HL-60/S4 treated with phorbol 12-myristate 13-acetate at 8.2 ng/mL for 4 days and 3 days (cell line): ENCODE measurements at regions not wholly inside any gene's neighbourhood (a gene's known extent, or its start where the extent isn't known, plus 50 kb on each side); places are given as distances from the start of the nearest gene placed in this dataset.

Experiments
- in situ Hi-C: fragments of 300-500 bp; cut with MboI; formaldehyde crosslinking; loops from 2 replicates; pipeline ENCODE4 v1.15.0; 2022; ENCODE audit warnings: low sequenced_read_pairs

DNA sequence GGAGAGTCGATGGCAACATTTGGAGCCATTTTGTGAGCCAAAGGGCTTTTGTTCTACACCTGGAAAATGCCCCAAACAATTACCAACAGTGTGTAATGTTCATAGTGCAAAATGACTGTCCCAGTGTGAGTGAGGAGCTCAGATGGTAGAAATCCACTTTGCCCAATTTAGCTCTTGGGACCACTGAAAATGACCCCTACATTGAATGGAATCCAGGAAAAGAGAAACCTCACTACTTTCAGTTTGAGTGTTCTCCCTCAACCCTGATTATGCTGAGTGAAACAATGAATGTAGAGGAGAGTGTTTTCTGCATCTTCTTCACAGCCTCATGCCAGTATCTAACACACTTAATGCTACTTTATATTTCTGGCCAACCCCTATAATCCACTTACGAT lies 84.9 kb upstream of the NRN1 start:
- in situ Hi-C loops, result no loop called here

DNA sequence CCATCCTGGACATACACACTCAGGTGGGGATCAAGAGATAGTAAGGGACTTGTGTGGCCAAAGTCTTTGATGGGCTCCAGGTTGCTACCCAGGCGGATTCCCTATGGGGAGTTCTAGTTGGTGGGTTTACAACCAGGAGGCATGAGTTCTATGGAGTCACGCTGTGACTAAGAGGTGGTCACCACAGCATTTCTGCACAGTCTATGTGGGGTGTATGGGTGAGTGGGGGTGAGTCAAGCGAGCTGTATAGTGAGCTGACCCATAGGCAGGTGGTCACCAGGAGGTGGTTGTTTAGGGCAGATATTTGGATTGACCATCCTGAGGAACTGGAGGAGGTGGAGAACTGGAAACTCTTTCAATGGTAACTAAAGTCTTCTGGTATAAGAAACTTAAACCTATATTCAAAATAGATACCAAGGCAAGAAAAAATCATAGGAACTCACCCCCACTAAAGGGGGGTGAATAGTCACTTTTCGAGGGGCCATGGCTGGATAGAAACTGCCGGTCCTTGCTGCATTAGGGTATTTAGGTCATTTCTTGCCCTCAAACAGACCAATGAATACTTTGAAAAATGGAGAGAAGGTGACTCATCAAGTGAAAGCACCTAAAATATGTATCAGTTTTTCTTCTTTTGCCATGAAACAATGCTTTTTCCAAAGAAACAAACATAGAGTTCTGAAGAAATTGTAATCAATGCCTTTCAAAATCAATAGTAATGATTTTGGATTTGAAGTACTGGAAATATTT lies 84.3 kb upstream of the NRN1 start:
- in situ Hi-C loops, result no loop called here

DNA sequence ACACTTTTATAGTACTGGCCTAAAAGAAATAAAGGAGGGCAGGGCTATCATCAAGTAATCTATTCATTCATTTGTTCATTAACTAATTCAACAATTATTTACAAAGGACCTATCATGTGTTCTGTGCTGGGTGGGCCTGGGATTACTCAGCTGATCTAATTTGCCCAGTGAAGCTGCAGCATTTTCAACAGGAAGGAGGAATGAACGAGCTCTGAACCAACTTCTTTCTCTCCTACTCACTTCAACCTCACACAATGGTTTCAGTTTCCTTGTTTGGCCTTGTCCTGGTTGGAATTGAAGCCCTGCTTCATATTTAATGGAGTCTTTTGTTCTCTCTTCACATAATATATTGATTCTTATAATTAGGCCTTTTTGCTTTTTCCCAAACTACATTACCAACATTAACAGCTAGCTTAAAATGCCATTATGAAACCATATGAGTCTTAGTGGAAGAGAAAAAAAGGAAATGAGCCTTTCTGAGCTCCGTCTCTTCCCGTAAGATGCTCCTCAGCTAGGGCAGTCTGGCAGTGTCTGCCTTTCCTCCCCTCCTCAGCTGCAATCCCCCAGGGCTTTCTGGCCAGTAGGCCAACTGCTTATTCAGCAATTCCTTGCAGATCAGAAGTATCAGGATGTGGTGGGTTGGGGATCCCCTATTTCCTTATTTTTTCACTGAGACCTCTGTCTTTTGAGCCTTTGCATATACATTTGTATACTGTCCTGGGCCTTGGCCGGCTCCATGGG lies 79.4 kb upstream of the NRN1 start:
- in situ Hi-C loops, result no loop called here

- in situ Hi-C loops, result no loop called here
Observed at GRCh38 chr6:6080975-6081374, 74.2 kb upstream of the NRN1 start.

GRCh38 chr6:6074190-6074589 lies 67.5 kb upstream of the NRN1 start:
- in situ Hi-C loops, result loop anchor here (25.0 kb wide), 1 partner anchor 438 kb away; no protein-coding TSS in a partner anchor

- in situ Hi-C loops, result loop anchor here (25.0 kb wide), 1 partner anchor 444 kb away; no protein-coding TSS in a partner anchor
Observed at GRCh38 chr6:6068157-6068556, 61.4 kb upstream of the NRN1 start.

- in situ Hi-C loops, result loop anchor here (25.0 kb wide), 1 partner anchor 454 kb away; no protein-coding TSS in a partner anchor
Observed at GRCh38 chr6:6058054-6058444, 51.3 kb upstream of the NRN1 start.

GRCh38 chr6:6057442-6058053 lies 50.8 kb upstream of the NRN1 start:
- in situ Hi-C loops, result loop anchor here (25.0 kb wide), 1 partner anchor 455 kb away; no protein-coding TSS in a partner anchor
